Spleen (tissue), 7 donors: ENCODE measurements at regions not wholly inside any gene's neighbourhood (a gene's known extent, or its start where the extent isn't known, plus 50 kb on each side); places are given as distances from the start of the nearest gene placed in this dataset.

Experiments
- CTCF ChIP-seq, 11 experiments: fragments of 200-600 bp in 7 of 11; fragments of 450-650 bp in 4 of 11; sonication (generic) in 4 of 11; IDR thresholded peaks in 8 of 11; conservative IDR thresholded peaks in 3 of 11; 1 replicate in 7 of 11; 2 replicates in 4 of 11; pipeline versions ENCODE4 v1.4.0 to v1.8.0; 2016 to 2021; ENCODE audit warnings: antibody characterized with exemption in 11 of 11, inconsistent platforms in 4 of 11, mild to moderate bottlenecking in 1 of 11
- POLR2A ChIP-seq, 3 donors: fragments of 450-650 bp; IDR thresholded peaks; one replicate each; pipeline ENCODE4 v1.5.1; 2017; ENCODE audit warnings: antibody characterized with exemption in 3 of 3, mild to moderate bottlenecking in 1 of 3
- donor health status: DM: no; HTN: no; CAD: no; lungs with moderate emphysema.
- donor health status: DM: no; HTN: no; CAD: no.
- donor health status: DM: no; HTN: no; CAD: no.

GRCh38 chr12:130083002-130083401, 79.3 kb upstream of the FZD10 start:
- no peak for TF ChIP-seq POLR2A (IDR thresholded peaks at IDR 0.05)
- TF ChIP-seq CTCF (IDR thresholded peaks at IDR 0.05 in 8 of 11, conservative IDR thresholded peaks at IDR 0.05 in 3 of 11), result no peak
